Lung (tissue), 11 donors: ENCODE measurements at regions not wholly inside any gene's neighbourhood (a gene's known extent, or its start where the extent isn't known, plus 50 kb on each side); places are given as distances from the start of the nearest gene placed in this dataset.
"Not testable (repeated sequence)": the region's sequence is repeated elsewhere in the genome, so short reads cannot be mapped to it uniquely, and the experiment has no call there.

Source experiments
- ATAC-seq: fragments of 200-7000 bp; cut with Tn5 transposase; one replicate; pipeline ENCODE4 v1.9.1; 2020; ENCODE audit warnings: moderate number of reproducible peaks; ENCODE audit not compliant: insufficient read depth, low FRiP score
- DNase-seq, 3 donors: peaks; one replicate each; pipeline ENCODE4 v3.0.0-alpha.2; 2013 to 2017
- H3K27ac ChIP-seq, 2 donors: one replicate each; pipeline ENCODE4 v1.5.1; 2013; ENCODE audit warnings: mild to moderate bottlenecking in 2 of 2, moderate library complexity in 2 of 2, control low read depth in 1 of 2, inconsistent platforms in 1 of 2, low read depth in 1 of 2, low read length in 1 of 2
- H3K27me3 ChIP-seq, 3 donors: one replicate each; pipeline ENCODE4 v1.5.1; 2013; ENCODE audit warnings: low read length in 2 of 3; ENCODE audit not compliant: control insufficient read depth in 3 of 3, insufficient read depth in 3 of 3
- H3K36me3 ChIP-seq, 4 donors: one replicate each; pipeline ENCODE4 v1.5.1; 2013; ENCODE audit warnings: low read length in 4 of 4, mild to moderate bottlenecking in 1 of 4, moderate library complexity in 1 of 4; ENCODE audit not compliant: control insufficient read depth in 4 of 4, insufficient read depth in 4 of 4
- H3K4me1 ChIP-seq, 5 donors: one replicate each; pipeline ENCODE4 v1.5.1; 2013; ENCODE audit warnings: low read length in 5 of 5, mild to moderate bottlenecking in 2 of 5, moderate library complexity in 1 of 5; ENCODE audit not compliant: control insufficient read depth in 5 of 5, insufficient read depth in 5 of 5
- H3K4me3 ChIP-seq: one replicate; pipeline ENCODE4 v1.5.1; 2013; ENCODE audit warnings: mild to moderate bottlenecking, control low read depth, moderate library complexity
- H3K9ac ChIP-seq, 2 donors: one replicate each; pipeline ENCODE4 v1.5.1; 2013; ENCODE audit warnings: low read length in 2 of 2, control low read depth in 1 of 2; ENCODE audit not compliant: insufficient read depth in 1 of 2
- H3K9me3 ChIP-seq, 4 donors: one replicate each; pipeline ENCODE4 v1.5.1; 2013; ENCODE audit warnings: low read length in 3 of 4, mild to moderate bottlenecking in 1 of 4, moderate library complexity in 1 of 4; ENCODE audit not compliant: control insufficient read depth in 4 of 4, insufficient read depth in 3 of 4
- WGBS, 2 donors: extraction: QIAGEN DNeasy Blood & Tissue Kit; methylation state at CpG; one replicate each; pipeline ENCODE4 v1.1.7; 2013; 5-methylcytosine and 5-hydroxymethylcytosine counted together
- TF ChIP-seq, protein P1 (sequence below): IDR thresholded peaks from 2 replicates; pipeline ENCODE4 v1.5.1; 2012; ENCODE audit warnings: mild to moderate bottlenecking; ENCODE audit errors: control extremely low read depth, extremely low read depth
- donor health status: control.
- donor health status: control.
- donor health status: Bipolar disorder and iron deficiency.
- donor health status: healthy.
- donor health status: DM: yes; HTN: yes; CAD: no.

DNA sequence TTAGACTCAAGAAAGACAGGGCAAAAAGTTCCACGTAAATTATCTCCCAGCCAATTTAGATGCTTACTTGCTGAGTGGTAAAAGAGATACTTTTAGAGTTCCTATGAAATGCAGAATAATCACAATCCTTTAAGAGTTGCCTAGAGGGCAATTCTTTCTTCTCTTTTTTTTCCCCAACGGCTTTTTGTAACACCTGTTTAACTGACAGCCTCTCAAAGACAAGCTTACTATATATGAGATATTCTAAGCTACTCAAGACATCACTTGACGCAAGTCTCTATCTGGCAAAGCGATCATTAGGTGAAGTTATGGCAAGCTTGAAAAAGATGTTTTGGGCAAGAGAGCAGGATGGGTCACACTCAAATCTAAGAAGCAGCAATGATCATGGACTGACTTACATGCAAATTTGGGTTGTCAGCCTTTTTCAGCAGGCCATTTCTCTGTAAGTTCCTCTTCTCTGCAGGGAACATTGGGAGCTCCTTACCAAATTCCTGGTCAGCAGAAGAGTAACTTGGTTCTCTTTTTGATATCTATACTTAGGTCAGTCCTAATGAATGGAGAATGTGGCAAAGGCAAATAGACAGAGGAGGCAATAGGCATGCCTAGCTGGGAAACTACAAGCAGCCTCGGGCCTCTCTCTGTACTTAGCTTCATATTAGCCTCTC, 162.9 kb upstream of the FGF13 start:
- no peak for DNase-seq
- WGBS, 2 donors = 86 to 94% methylated on average over 5 of the region's 5 CpGs
- no peaks in the 10 kb centered on the region for H3K9me3 ChIP-seq
- H3K4me3 ChIP-seq = no peak overlapping the region
- H3K4me1 ChIP-seq = no peaks in the 10 kb centered on the region
- peaks cover 0 to 4% (median 0%) of the 10 kb centered on the region in 3 donors for H3K27me3 ChIP-seq
- H3K27ac ChIP-seq = no peak overlapping the region
- no peak overlapping the region for H3K9ac ChIP-seq
- TF ChIP-seq, protein P1, sequence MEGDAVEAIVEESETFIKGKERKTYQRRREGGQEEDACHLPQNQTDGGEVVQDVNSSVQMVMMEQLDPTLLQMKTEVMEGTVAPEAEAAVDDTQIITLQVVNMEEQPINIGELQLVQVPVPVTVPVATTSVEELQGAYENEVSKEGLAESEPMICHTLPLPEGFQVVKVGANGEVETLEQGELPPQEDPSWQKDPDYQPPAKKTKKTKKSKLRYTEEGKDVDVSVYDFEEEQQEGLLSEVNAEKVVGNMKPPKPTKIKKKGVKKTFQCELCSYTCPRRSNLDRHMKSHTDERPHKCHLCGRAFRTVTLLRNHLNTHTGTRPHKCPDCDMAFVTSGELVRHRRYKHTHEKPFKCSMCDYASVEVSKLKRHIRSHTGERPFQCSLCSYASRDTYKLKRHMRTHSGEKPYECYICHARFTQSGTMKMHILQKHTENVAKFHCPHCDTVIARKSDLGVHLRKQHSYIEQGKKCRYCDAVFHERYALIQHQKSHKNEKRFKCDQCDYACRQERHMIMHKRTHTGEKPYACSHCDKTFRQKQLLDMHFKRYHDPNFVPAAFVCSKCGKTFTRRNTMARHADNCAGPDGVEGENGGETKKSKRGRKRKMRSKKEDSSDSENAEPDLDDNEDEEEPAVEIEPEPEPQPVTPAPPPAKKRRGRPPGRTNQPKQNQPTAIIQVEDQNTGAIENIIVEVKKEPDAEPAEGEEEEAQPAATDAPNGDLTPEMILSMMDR = no peak
- no peaks in the 10 kb centered on the region for H3K36me3 ChIP-seq
- no peak for ATAC-seq

DNA sequence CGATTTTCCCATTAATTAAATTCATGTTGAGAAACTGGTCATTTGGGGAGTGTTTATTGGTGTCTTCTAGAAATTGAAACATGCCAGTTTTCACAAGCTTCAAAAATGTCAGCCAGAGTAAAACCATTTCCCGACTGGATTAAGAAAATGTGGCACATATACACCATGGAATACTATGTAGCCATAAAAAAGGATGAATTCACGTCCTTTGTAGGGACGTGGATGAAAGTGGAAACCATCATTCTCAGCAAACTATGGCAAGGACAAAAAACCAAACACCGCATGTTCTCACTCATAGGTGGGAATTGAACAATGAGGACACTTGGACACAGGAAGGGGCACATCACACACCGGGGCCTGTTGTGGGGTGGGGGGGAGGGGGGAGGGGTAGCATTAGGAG, 162.1 kb upstream of the FGF13 start:
- H3K4me1 ChIP-seq = not testable (repeated sequence)

DNA sequence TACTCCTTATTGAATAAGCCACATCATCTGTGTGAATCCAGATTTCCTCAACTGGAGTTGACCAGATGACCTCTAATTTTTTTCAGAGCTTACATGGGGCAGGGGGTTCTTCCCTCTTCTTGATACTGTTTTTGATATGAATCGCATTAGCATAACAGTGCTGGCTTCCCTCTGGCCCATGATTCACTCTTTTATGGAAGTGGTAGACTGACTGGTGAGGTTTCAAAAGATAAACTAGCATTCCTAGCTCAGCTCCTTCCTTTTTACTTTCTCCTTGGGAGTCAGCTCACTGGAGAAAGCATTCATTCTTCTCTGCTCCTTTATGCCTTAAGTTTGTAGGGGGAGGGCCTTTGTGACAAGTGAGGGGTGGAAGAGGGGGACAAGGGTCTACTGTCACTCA, 161.0 kb upstream of the FGF13 start:
- no peak for ATAC-seq
- Histone ChIP-seq H3K9me3 (no peaks in the 10 kb centered on the region), H3K27ac (no peak overlapping the region), H3K4me1 (no peaks in the 10 kb centered on the region), H3K27me3 (peaks cover 0 to 7% (median 0%) of the 10 kb centered on the region in 3 donors), H3K4me3 (no peak overlapping the region), H3K36me3 (no peaks in the 10 kb centered on the region), H3K9ac (no peak overlapping the region)
- no peak for DNase-seq
- TF ChIP-seq, protein P1 = no peak
- 62 to 88% methylated on average over 1 of the region's 1 CpG for WGBS, 2 donors

More for the DNA sequence above, 162.1 kb upstream of the FGF13 start:
- 89 to 95% methylated on average over 5 to 6 of the region's 6 CpGs for WGBS, 2 donors
- not testable (repeated sequence) for H3K9ac ChIP-seq, H3K27ac ChIP-seq, H3K27me3 ChIP-seq, ATAC-seq, DNase-seq, H3K36me3 ChIP-seq, H3K9me3 ChIP-seq, H3K4me3 ChIP-seq

DNA sequence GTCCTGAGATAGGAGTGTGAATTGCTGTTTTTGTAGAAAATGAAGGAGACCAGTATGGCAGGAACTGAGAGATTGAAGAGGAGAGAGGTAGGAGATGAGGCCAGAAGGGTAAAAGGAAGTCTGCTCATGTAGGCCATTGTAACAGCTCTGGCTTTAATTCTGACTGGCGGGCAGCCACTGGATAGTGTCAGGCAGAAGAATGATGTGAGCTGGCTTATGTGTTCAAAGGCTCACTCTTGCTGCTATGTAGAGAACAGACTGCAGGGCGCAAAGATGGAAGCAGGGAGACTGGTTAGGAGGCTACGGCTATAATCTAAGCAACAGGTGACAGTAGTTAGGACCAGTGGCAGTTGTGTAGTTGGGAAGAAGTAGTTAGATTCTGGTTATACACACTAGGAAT, 160.2 kb upstream of the FGF13 start:
- DNase-seq (no peak), ATAC-seq (no peak)
- Histone ChIP-seq H3K9ac (no peak overlapping the region), H3K36me3 (no peaks in the 10 kb centered on the region), H3K9me3 (no peaks in the 10 kb centered on the region), H3K27ac (no peak overlapping the region), H3K4me3 (no peak overlapping the region), H3K4me1 (no peaks in the 10 kb centered on the region), H3K27me3 (peaks cover 0 to 7% (median 0%) of the 10 kb centered on the region in 3 donors)
- TF ChIP-seq, protein P1 = no peak
- 85 to 100% methylated on average over 3 of the region's 3 CpGs for WGBS, 2 donors
